ENCODE measurements at regions not wholly inside any gene's neighbourhood (a gene's known extent, or its start where the extent isn't known, plus 50 kb on each side); places are given as distances from the start of the nearest gene placed in this dataset.

- H3K4me1 Mint-ChIP-seq = peaks cover 27% of the 10 kb centered on the region
These were observed 421.9 kb upstream of the CADM1 start for GRCh38 chr11:115926138-115926537.

DNA sequence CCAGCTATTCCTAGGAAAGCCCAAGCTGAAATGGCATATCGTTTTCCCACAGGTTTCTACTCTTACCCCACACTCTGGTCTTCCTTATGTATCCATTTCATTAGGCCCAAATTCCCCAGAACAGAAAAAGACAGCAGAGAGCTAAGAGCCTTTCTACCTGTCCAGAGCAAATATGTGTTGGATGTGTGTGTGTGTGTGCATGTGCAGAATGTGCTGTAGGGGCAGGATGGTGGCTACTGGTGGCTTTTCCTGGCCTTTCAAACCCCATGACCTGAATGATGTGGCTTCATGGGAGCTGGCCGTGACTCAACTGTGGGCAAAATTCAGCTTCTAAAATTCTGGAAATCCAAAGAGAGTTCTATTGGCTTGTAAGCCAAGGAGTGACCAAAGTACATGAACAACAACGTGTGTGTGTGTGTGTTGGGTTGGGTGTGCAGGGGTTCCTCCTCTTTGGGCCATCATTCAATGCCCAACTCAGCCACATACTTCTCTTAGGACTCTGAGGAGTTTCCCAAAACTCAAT, 421.4 kb upstream of the CADM1 start:
- 100% methylated on average over 1 of the region's 3 CpGs for WGBS (ENCODE audit: insufficient coverage)
- DNase-seq = peak in 1 of 3 donors; percentile 18
- H3K9me3 ChIP-seq (replicated peaks in 1 of 2; ENCODE audit: control insufficient read depth in 1 of 2, insufficient read depth in 1 of 2, low read length in 2 of 2) = no peaks in the 10 kb centered on the region
- H3K27me3 ChIP-seq (ENCODE audit: control insufficient read depth in 2 of 2, insufficient read depth in 2 of 2, low read length in 2 of 2) = peaks cover 0 to 6% of the 10 kb centered on the region in 2 donors
- H3K27ac ChIP-seq (ENCODE audit: low read depth in 1 of 2, low read length in 2 of 2) = no peak overlapping the region
- Mint-ChIP-seq H3K4me3 (no peak overlapping the region), H3K27me3 (ENCODE audit: low read depth in 3 of 3) (peaks cover 34 to 37% (median 37%) of the 10 kb centered on the region in 3 donors), H3K36me3 (peaks cover 0 to 2% of the 10 kb centered on the region in 2 donors), H3K9me3 (peaks cover 0 to 6% (median 0%) of the 10 kb centered on the region in 7 donors), H3K4me1 (peaks cover 22% of the 10 kb centered on the region), H3K27ac (peak overlapping the region in 1 of 7 donors; percentile 42)
- H3K4me3 ChIP-seq (replicated peaks in 1 of 3; ENCODE audit: low read depth in 2 of 3, low read length in 3 of 3) = no peak overlapping the region
- H2AFZ ChIP-seq (ENCODE audit: insufficient read depth, low read depth, low read length, poor library complexity, severe bottlenecking) = no peak overlapping the region
- H3K79me2 ChIP-seq (ENCODE audit: insufficient read depth, low read length) = no peaks in the 10 kb centered on the region
- peaks cover 26 to 30% of the 10 kb centered on the region in 2 donors for H3K4me1 ChIP-seq (ENCODE audit: control insufficient read depth in 1 of 2, insufficient read depth in 2 of 2, low read length in 2 of 2)
- TF ChIP-seq, protein P1, sequence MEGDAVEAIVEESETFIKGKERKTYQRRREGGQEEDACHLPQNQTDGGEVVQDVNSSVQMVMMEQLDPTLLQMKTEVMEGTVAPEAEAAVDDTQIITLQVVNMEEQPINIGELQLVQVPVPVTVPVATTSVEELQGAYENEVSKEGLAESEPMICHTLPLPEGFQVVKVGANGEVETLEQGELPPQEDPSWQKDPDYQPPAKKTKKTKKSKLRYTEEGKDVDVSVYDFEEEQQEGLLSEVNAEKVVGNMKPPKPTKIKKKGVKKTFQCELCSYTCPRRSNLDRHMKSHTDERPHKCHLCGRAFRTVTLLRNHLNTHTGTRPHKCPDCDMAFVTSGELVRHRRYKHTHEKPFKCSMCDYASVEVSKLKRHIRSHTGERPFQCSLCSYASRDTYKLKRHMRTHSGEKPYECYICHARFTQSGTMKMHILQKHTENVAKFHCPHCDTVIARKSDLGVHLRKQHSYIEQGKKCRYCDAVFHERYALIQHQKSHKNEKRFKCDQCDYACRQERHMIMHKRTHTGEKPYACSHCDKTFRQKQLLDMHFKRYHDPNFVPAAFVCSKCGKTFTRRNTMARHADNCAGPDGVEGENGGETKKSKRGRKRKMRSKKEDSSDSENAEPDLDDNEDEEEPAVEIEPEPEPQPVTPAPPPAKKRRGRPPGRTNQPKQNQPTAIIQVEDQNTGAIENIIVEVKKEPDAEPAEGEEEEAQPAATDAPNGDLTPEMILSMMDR (IDR thresholded peaks at IDR 0.05) = no peak
- H3K36me3 ChIP-seq (replicated peaks in 1 of 2; ENCODE audit: control insufficient read depth in 1 of 2, insufficient read depth in 2 of 2, low read length in 2 of 2) = no peaks in the 10 kb centered on the region
- intact Hi-C loops (cut with micrococcal nuclease) = loop anchor here in 1 of 2 donors (5.0 kb wide), 1 partner anchor 53 kb away; no protein-coding TSS in a partner anchor
- no peak overlapping the region for H3K4me2 ChIP-seq (replicated peaks; ENCODE audit: extremely low read depth, low read length, poor library complexity, severe bottlenecking)
- H4K20me1 ChIP-seq (ENCODE audit: insufficient read depth, low read length) = no peaks in the 10 kb centered on the region
- H3K9ac ChIP-seq (ENCODE audit: insufficient read depth, low read length, poor library complexity, severe bottlenecking) = no peak overlapping the region

More at GRCh38 chr11:115926138-115926537, 421.9 kb upstream of the CADM1 start:
- H3K36me3 ChIP-seq (replicated peaks in 1 of 2; ENCODE audit: control insufficient read depth in 1 of 2, insufficient read depth in 2 of 2, low read length in 2 of 2) = no peaks in the 10 kb centered on the region
- no peaks in the 10 kb centered on the region for H3K79me2 ChIP-seq (ENCODE audit: insufficient read depth, low read length)
- H3K4me1 ChIP-seq (ENCODE audit: control insufficient read depth in 1 of 2, insufficient read depth in 2 of 2, low read length in 2 of 2) = peaks cover 32 to 35% of the 10 kb centered on the region in 2 donors
- Mint-ChIP-seq H3K27ac (peak overlapping the region in 3 of 7 donors; percentile 9 to 67 (median 17)), H3K4me3 (peak overlapping the region in 1 of 2 donors; percentile 22), H3K36me3 (peaks cover 0 to 2% of the 10 kb centered on the region in 2 donors), H3K9me3 (peaks cover 0 to 6% (median 0%) of the 10 kb centered on the region in 7 donors), H3K27me3 (ENCODE audit: low read depth in 3 of 3) (peaks cover 33 to 35% (median 34%) of the 10 kb centered on the region in 3 donors)
- peak; percentile 16 to 74 (median 34) for DNase-seq
- H3K27me3 ChIP-seq (ENCODE audit: control insufficient read depth in 2 of 2, insufficient read depth in 2 of 2, low read length in 2 of 2) = peaks cover 0 to 6% of the 10 kb centered on the region in 2 donors
- WGBS (ENCODE audit: insufficient coverage) = no CpG with 5 or more reads among the region's 5 CpGs
- no peak overlapping the region for H3K9ac ChIP-seq (ENCODE audit: insufficient read depth, low read length, poor library complexity, severe bottlenecking)
- TF ChIP-seq, protein P1 (IDR thresholded peaks at IDR 0.05) = no peak
- H3K9me3 ChIP-seq (replicated peaks in 1 of 2; ENCODE audit: control insufficient read depth in 1 of 2, insufficient read depth in 1 of 2, low read length in 2 of 2) = no peaks in the 10 kb centered on the region
- H3K4me2 ChIP-seq (replicated peaks; ENCODE audit: extremely low read depth, low read length, poor library complexity, severe bottlenecking) = no peak overlapping the region
- no peaks in the 10 kb centered on the region for H4K20me1 ChIP-seq (ENCODE audit: insufficient read depth, low read length)
- intact Hi-C loops (cut with micrococcal nuclease) = loop anchor here in 1 of 2 donors (5.0 kb wide), 1 partner anchor 54 kb away; no protein-coding TSS in a partner anchor
- H3K4me3 ChIP-seq (replicated peaks in 1 of 3; ENCODE audit: low read depth in 2 of 3, low read length in 3 of 3) = no peak overlapping the region
- H3K27ac ChIP-seq (ENCODE audit: low read depth in 1 of 2, low read length in 2 of 2) = no peak overlapping the region
- H2AFZ ChIP-seq (ENCODE audit: insufficient read depth, low read depth, low read length, poor library complexity, severe bottlenecking) = no peak overlapping the region

All from CD14-positive monocyte (primary cell).